Endodermal cell (in vitro differentiated cells): ENCODE measurements at regions not wholly inside any gene's neighbourhood (a gene's known extent, or its start where the extent isn't known, plus 50 kb on each side); places are given as distances from the start of the nearest gene placed in this dataset.

Experiments used
- DNase-seq: peaks from one replicate; pipeline ENCODE4 v3.0.0-alpha.2; 2017
- H3K27ac ChIP-seq: 2 replicates; pipeline ENCODE4 v1.5.1; 2013; ENCODE audit warnings: mild to moderate bottlenecking, low read depth, low read length, moderate library complexity
- H3K27me3 ChIP-seq: 2 replicates; pipeline ENCODE4 v1.6.1; 2013; ENCODE audit warnings: mild to moderate bottlenecking, low read length, moderate library complexity; ENCODE audit not compliant: insufficient read depth, control insufficient read depth, poor library complexity, severe bottlenecking
- H3K36me3 ChIP-seq: 2 replicates; pipeline ENCODE4 v1.7.0; 2013; ENCODE audit warnings: mild to moderate bottlenecking, low read length, moderate library complexity; ENCODE audit not compliant: control insufficient read depth, insufficient read depth
- H3K4me1 ChIP-seq: one replicate; pipeline ENCODE4 v1.7.0; 2013; ENCODE audit warnings: low read length; ENCODE audit not compliant: control insufficient read depth, insufficient read depth
- H3K4me3 ChIP-seq: 2 replicates; pipeline ENCODE4 v1.5.1; 2013; ENCODE audit warnings: mild to moderate bottlenecking, low read length, moderate library complexity
- H3K9ac ChIP-seq: 2 replicates; pipeline ENCODE4 v1.6.1; 2013; ENCODE audit warnings: mild to moderate bottlenecking, low read length, moderate library complexity; ENCODE audit not compliant: poor library complexity, severe bottlenecking; ENCODE audit errors: extremely low read depth
- H3K9me3 ChIP-seq: 2 replicates; pipeline ENCODE4 v1.6.1; 2013; ENCODE audit warnings: mild to moderate bottlenecking, low read length, moderate library complexity; ENCODE audit not compliant: control insufficient read depth
- H3K27ac Mint-ChIP-seq: 2 replicates; pipeline ENCODE4 v1.8.0; 2020; ENCODE audit warnings: mixed read lengths
- H3K27me3 Mint-ChIP-seq: 2 replicates; pipeline ENCODE4 v1.8.0; 2021; ENCODE audit warnings: mild to moderate bottlenecking, mixed read lengths; ENCODE audit not compliant: insufficient read depth
- H3K36me3 Mint-ChIP-seq: 2 replicates; pipeline ENCODE4 v1.8.0; 2020; ENCODE audit warnings: low read depth, mixed read lengths
- H3K4me1 Mint-ChIP-seq: 2 replicates; pipeline ENCODE4 v1.8.0; 2020; ENCODE audit warnings: mixed read lengths
- H3K4me3 Mint-ChIP-seq: 2 replicates; pipeline ENCODE4 v1.8.0; 2020; ENCODE audit warnings: mild to moderate bottlenecking, moderate library complexity, mixed read lengths
- H3K9me3 Mint-ChIP-seq: 2 replicates; pipeline ENCODE4 v1.8.0; 2020; ENCODE audit warnings: mild to moderate bottlenecking, mixed read lengths
- CTCF ChIP-seq: fragments of 200-600 bp; sonication (generic); conservative IDR thresholded peaks from 2 replicates; pipeline ENCODE4 v1.5.0; 2021; ENCODE audit warnings: antibody characterized with exemption, mild to moderate bottlenecking
- WGBS, 2 experiments: methylation state at CpG; one replicate each; pipeline versions ENCODE4 v1.1.5 to v1.1.7; 2013; ENCODE audit warnings: missing lambda C conversion rate in 2 of 2, mixed read lengths in 1 of 2; ENCODE audit not compliant: insufficient coverage in 1 of 2, insufficient read length in 1 of 2; 5-methylcytosine and 5-hydroxymethylcytosine counted together

DNA sequence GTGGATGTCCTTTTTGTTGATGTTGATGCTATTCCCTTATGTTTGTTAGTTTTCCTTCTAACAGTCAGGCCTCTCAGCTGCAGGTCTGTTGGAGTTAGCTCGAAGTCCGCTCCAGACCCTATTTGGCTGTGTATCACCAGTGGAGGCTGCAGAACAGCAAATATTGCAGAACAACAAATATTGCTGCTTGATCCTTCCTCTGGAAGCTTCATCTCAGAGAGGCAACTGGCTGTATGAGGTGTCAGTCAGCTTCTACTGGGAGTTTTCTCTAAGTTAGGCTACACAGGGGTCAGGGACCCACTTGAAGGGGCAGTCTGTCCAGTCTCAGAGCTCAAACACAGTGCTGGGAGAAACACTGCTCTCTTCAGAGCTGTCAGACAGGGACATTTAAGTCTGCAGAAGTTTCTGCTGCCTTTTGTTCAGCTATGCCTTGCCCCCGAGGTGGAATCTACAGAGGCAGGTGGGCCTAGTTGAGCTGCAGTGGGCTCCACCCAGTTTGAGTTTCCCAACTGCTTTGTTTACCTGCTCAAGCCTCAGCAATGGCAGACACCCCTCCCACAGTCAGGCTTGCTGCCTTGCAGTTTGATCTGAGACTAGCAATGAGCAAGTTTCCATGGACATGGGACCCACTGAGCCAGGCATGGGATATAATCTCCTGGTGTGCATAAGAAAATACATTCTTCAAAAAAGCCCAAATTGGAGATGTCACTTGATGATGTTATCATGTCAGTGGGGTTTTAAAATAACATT, 99.5 kb downstream of the KDM5D start:
- Mint-ChIP-seq H3K4me1 (no peaks in the 10 kb centered on the region), H3K27me3 (no peaks in the 10 kb centered on the region), H3K9me3 (no peaks in the 10 kb centered on the region), H3K36me3 (no peaks in the 10 kb centered on the region), H3K4me3 (no peak overlapping the region), H3K27ac (no peak overlapping the region)
- DNase-seq: no peak
- TF ChIP-seq CTCF: no peak
- Histone ChIP-seq H3K27ac (no peak overlapping the region), H3K27me3 (no peaks in the 10 kb centered on the region), H3K4me1 (no peaks in the 10 kb centered on the region), H3K36me3 (no peaks in the 10 kb centered on the region), H3K9me3 (no peaks in the 10 kb centered on the region), H3K4me3 (no peak overlapping the region), H3K9ac (no peak overlapping the region)
- WGBS, 2 experiments: 79% methylated on average over 3 of the region's 3 CpGs; no CpG with 5 or more reads in 1 of the 2 experiments

DNA sequence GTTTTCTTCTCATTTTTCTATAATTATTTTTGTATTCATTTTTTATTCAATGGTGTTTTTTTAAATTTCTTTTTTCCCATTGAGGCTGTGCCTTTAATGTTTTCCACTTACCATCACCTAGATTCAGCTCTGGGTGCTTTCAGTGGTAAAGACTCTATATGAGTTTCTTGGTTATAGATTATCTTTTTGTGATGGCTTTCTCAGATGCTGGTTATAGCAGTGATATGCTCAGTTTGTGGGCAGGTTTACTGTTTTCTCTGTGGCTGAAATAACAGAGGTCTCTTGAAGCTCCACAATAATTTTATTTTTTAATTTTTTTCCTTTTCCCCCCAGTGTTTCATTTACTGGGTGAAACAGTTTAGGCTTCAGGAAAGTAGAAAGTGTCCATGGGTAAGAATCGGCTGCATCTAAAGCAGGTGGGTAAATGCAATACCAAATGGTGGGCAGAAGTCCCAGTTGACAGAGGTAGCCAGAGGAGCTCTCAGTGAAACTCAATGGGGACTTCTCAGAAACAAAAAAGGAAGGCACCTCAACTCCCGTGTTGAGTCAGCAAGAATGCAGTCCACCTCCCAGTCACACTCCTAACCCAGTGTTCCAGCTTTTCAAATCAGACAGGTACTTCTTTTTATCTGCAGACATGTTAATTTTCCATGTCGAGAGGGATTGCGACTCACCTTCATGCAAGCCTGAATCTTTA, 106.7 kb downstream of the KDM5D start:
- no peaks in the 10 kb centered on the region for H3K36me3 Mint-ChIP-seq
- no peak overlapping the region for H3K27ac ChIP-seq
- H3K9me3 Mint-ChIP-seq: no peaks in the 10 kb centered on the region
- no peaks in the 10 kb centered on the region for H3K27me3 Mint-ChIP-seq
- whole genome bisulfite sequencing, 2 experiments: 84 to 91% methylated on average over 4 of the region's 4 CpGs
- no peaks in the 10 kb centered on the region for H3K4me1 ChIP-seq
- no peaks in the 10 kb centered on the region for H3K9me3 ChIP-seq
- DNase-seq: no peak
- H3K36me3 ChIP-seq: no peaks in the 10 kb centered on the region
- no peak overlapping the region for H3K4me3 ChIP-seq
- no peaks in the 10 kb centered on the region for H3K4me1 Mint-ChIP-seq
- H3K27ac Mint-ChIP-seq: no peak overlapping the region
- no peak for TF ChIP-seq CTCF
- no peak overlapping the region for H3K9ac ChIP-seq
- no peak overlapping the region for H3K4me3 Mint-ChIP-seq
- no peaks in the 10 kb centered on the region for H3K27me3 ChIP-seq

DNA sequence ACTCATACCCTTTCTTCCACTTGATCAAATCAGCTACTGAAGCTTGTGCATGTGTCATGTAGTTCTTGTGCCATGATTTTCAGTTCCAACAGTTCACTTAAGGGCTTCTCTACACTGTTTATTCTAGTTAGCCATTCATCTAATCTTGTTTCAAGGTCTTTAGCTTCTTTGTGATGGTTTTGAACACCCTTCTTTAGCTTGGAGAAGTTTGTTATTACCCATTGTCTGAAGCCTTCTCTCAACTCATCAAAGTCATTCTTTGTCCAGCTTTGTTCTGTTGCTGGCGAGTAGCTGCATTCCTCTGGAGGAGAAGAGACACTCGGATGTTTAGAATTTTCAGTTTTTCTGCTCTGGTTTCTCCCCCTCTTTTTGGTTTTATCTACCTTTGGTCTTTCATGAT, 115.6 kb downstream of the KDM5D start:
- Histone ChIP-seq H3K27ac (no peak overlapping the region), H3K9me3 (no peaks in the 10 kb centered on the region), H3K36me3 (no peaks in the 10 kb centered on the region), H3K9ac (no peak overlapping the region), H3K4me3 (no peak overlapping the region), H3K4me1 (no peaks in the 10 kb centered on the region), H3K27me3 (no peaks in the 10 kb centered on the region)
- no peaks in the 10 kb centered on the region for H3K4me1 Mint-ChIP-seq
- H3K36me3 Mint-ChIP-seq: no peaks in the 10 kb centered on the region
- no peak for TF ChIP-seq CTCF
- no peak for DNase-seq
- no peaks in the 10 kb centered on the region for H3K27me3 Mint-ChIP-seq
- no peak overlapping the region for H3K27ac Mint-ChIP-seq
- 78% methylated on average over 2 of the region's 2 CpGs; no CpG with 5 or more reads in 1 of the 2 experiments for WGBS, 2 experiments
- H3K4me3 Mint-ChIP-seq: no peak overlapping the region
- no peaks in the 10 kb centered on the region for H3K9me3 Mint-ChIP-seq
